GM21390 (cell line): ENCODE measurements at regions not wholly inside any gene's neighbourhood (a gene's known extent, or its start where the extent isn't known, plus 50 kb on each side); places are given as distances from the start of the nearest gene placed in this dataset.
"Not testable (repeated sequence)": the region's sequence is repeated elsewhere in the genome, so short reads cannot be mapped to it uniquely, and the experiment has no call there.

Source experiments
- ATAC-seq: cut with Tn5 transposase; IDR thresholded peaks from one replicate; pipeline ENCODE4 v1.9.1; 2021; ENCODE audit not compliant: unreplicated experiment

GRCh38 chrX:124426288-124427169 is 80.2 kb downstream of the SH2D1A start:
- no peak for ATAC-seq

- ATAC-seq = no peak
These were observed 86.8 kb downstream of the SH2D1A start for GRCh38 chrX:124433186-124433585.

GRCh38 chrX:124435616-124436015 is 89.3 kb downstream of the SH2D1A start:
- no peak for ATAC-seq

GRCh38 chrX:124440695-124441094 is 94.3 kb downstream of the SH2D1A start:
- no peak for ATAC-seq

GRCh38 chrX:124441971-124442590 is 95.7 kb downstream of the SH2D1A start:
- no peak for ATAC-seq

- ATAC-seq = no peak
These were observed 109.6 kb downstream of the SH2D1A start for GRCh38 chrX:124455966-124456365.

- not testable (repeated sequence) for ATAC-seq
These were observed 113.5 kb downstream of the SH2D1A start for GRCh38 chrX:124459851-124460250.

GRCh38 chrX:124462931-124463330 is 116.6 kb downstream of the SH2D1A start:
- ATAC-seq = no peak

GRCh38 chrX:124467202-124467601 is 120.8 kb downstream of the SH2D1A start:
- no peak for ATAC-seq

- no peak for ATAC-seq
These were observed 129.0 kb downstream of the SH2D1A start for GRCh38 chrX:124475358-124475757.

- no peak for ATAC-seq
These were observed 130.2 kb downstream of the SH2D1A start for GRCh38 chrX:124476562-124476961.

GRCh38 chrX:124478046-124478445 is 131.7 kb downstream of the SH2D1A start:
- no peak for ATAC-seq

GRCh38 chrX:124488412-124489161 is 142.2 kb downstream of the SH2D1A start:
- ATAC-seq = peak; percentile 87

- no peak for ATAC-seq
These were observed 147.6 kb downstream of the SH2D1A start for GRCh38 chrX:124493984-124494383.

GRCh38 chrX:124497386-124497785 is 151.0 kb downstream of the SH2D1A start:
- no peak for ATAC-seq

- ATAC-seq = no peak
These were observed 155.2 kb downstream of the SH2D1A start for GRCh38 chrX:124501586-124501985.

- no peak for ATAC-seq
These were observed 155.8 kb downstream of the SH2D1A start for GRCh38 chrX:124502166-124502565.

GRCh38 chrX:124502599-124502998 is 156.2 kb downstream of the SH2D1A start:
- ATAC-seq = no peak

GRCh38 chrX:124504111-124504983 is 158.0 kb downstream of the SH2D1A start:
- ATAC-seq = peak; percentile 95

GRCh38 chrX:124506066-124506465 is 159.7 kb downstream of the SH2D1A start:
- no peak for ATAC-seq

- ATAC-seq = no peak
These were observed 160.9 kb downstream of the SH2D1A start for GRCh38 chrX:124507246-124507645.
